Heart left ventricle (tissue), 16 donors: ENCODE measurements at regions not wholly inside any gene's neighbourhood (a gene's known extent, or its start where the extent isn't known, plus 50 kb on each side); places are given as distances from the start of the nearest gene placed in this dataset.

Source experiments
- ATAC-seq, 4 donors: fragments of 200-7000 bp; cut with Tn5 transposase; one replicate each; pipeline ENCODE4 v1.9.1; 2020 to 2022; ENCODE audit warnings: moderate library complexity in 4 of 4, mild to moderate bottlenecking in 3 of 4, moderate number of reproducible peaks in 1 of 4
- DNase-seq, 5 donors: peaks; one replicate each; pipeline ENCODE4 v3.0.0-alpha.2; 2020
- H3K27ac ChIP-seq, 12 donors: fragments of 200-600 bp; sonication (generic) in 4 of 12; one replicate each; pipeline versions ENCODE4 v1.5.0 to v1.8.0; 2016 to 2022; ENCODE audit warnings: mild to moderate bottlenecking in 2 of 12
- H3K27me3 ChIP-seq, 9 donors: fragments of 200-600 bp; sonication (generic) in 2 of 9; one replicate each; pipeline versions ENCODE4 v1.5.1 to v1.8.0; 2016 to 2022; ENCODE audit warnings: mild to moderate bottlenecking in 3 of 9
- H3K36me3 ChIP-seq, 9 donors: fragments of 200-600 bp; sonication (generic) in 2 of 9; one replicate each; pipeline versions ENCODE4 v1.5.0 to v1.8.0; 2018 to 2022; ENCODE audit warnings: mild to moderate bottlenecking in 2 of 9
- H3K4me1 ChIP-seq, 12 donors: fragments of 200-600 bp; sonication (generic) in 4 of 12; one replicate each; pipeline versions ENCODE4 v1.5.0 to v1.8.0; 2016 to 2022; ENCODE audit warnings: mild to moderate bottlenecking in 3 of 12
- H3K4me3 ChIP-seq, 12 donors: fragments of 200-600 bp; sonication (generic) in 4 of 12; one replicate each; pipeline versions ENCODE4 v1.5.0 to v1.8.0; 2017 to 2022; ENCODE audit warnings: mild to moderate bottlenecking in 9 of 12, moderate library complexity in 4 of 12
- H3K9me3 ChIP-seq, 12 donors: fragments of 200-600 bp; sonication (generic) in 4 of 12; one replicate each; pipeline versions ENCODE4 v1.5.0 to v1.8.0; 2016 to 2022; ENCODE audit warnings: mild to moderate bottlenecking in 1 of 12
- POLR2A ChIP-seq, 2 donors: fragments of 450-650 bp; IDR thresholded peaks; one replicate each; pipeline ENCODE4 v1.6.1; 2017; ENCODE audit warnings: antibody characterized with exemption in 2 of 2, mild to moderate bottlenecking in 2 of 2, moderate library complexity in 2 of 2
- WGBS, 4 donors: extraction: QIAGEN DNeasy Blood & Tissue Kit in 2 of 4; methylation state at CpG; one replicate each; pipeline versions ENCODE4 v1.1.5 to v1.1.7; 2013 to 2018; 5-methylcytosine and 5-hydroxymethylcytosine counted together
- intact Hi-C, 10 donors: fragments of 100-400 bp; cut with DNase I; formaldehyde crosslinking; loops; one replicate each; pipeline versions ENCODE4 v1.11.1 to v1.14.2; 2022
- TF ChIP-seq, protein P1 (sequence below), 12 donors: fragments of 200-600 bp; sonication (generic) in 4 of 12; IDR thresholded peaks; one replicate each; pipeline versions ENCODE4 v1.5.0 to v1.8.0; 2018 to 2022; ENCODE audit warnings: antibody characterized with exemption in 12 of 12, mild to moderate bottlenecking in 5 of 12
- donor health status: ischemic (EF 13 %, LVEDD 7.1; RV severe dilation, severe dysfunction).
- donor health status: healthy with polysubstance abuse.
- donor health status: DM: no; HTN: yes; CAD: no.
- donor health status: DM: no; HTN: no; CAD: no.
- donor health status: ischemic (EF 25% LVEDD 6.9; RV normal size, moderate dysfunction).
- donor health status: ischemic (EF 25% LVEDD 5.7; RV mildly dilated, moderate dysfunction).
- donor health status: healthy.
- donor health status: DM: yes; HTN: yes; CAD: no.
- donor health status: ischemic (EF 35%, LVEDD 5.7; RV mildly dilated, moderate dysfunction).
- donor health status: nonischemic (EF 11% LVEDD 7.7; RV severe dilation, severe dysfunction).
- donor health status: DM: yes; HTN: yes; CAD: no.
- donor health status: PGD.
- donor health status: ischemic (EF 29% LVEDD 5.4; RV normal size, mild dysfunction).
- donor health status: nonischemic (EF 23%, LVEDD 6.1; RV moderate dilation, normal function).

GRCh38 chr4:31051151-31051550, 331.0 kb downstream of the PCDH7 start:
- peaks cover 0 to 6% (median 0%) of the 10 kb centered on the region in 12 donors for H3K4me1 ChIP-seq
- TF ChIP-seq POLR2A (IDR thresholded peaks at IDR 0.05) = no peak
- TF ChIP-seq, protein P1, sequence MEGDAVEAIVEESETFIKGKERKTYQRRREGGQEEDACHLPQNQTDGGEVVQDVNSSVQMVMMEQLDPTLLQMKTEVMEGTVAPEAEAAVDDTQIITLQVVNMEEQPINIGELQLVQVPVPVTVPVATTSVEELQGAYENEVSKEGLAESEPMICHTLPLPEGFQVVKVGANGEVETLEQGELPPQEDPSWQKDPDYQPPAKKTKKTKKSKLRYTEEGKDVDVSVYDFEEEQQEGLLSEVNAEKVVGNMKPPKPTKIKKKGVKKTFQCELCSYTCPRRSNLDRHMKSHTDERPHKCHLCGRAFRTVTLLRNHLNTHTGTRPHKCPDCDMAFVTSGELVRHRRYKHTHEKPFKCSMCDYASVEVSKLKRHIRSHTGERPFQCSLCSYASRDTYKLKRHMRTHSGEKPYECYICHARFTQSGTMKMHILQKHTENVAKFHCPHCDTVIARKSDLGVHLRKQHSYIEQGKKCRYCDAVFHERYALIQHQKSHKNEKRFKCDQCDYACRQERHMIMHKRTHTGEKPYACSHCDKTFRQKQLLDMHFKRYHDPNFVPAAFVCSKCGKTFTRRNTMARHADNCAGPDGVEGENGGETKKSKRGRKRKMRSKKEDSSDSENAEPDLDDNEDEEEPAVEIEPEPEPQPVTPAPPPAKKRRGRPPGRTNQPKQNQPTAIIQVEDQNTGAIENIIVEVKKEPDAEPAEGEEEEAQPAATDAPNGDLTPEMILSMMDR (IDR thresholded peaks at IDR 0.05) = no peak
- DNase-seq = no peak
- no peak for ATAC-seq
- H3K4me3 ChIP-seq = no peak overlapping the region
- no peak overlapping the region for H3K27ac ChIP-seq
- H3K9me3 ChIP-seq = no peaks in the 10 kb centered on the region
- H3K36me3 ChIP-seq = no peaks in the 10 kb centered on the region
- intact Hi-C loops = loop anchor here in 1 of 10 donors (5.0 kb wide), 1 partner anchor 621 kb away; no protein-coding TSS in a partner anchor
- H3K27me3 ChIP-seq = no peaks in the 10 kb centered on the region

DNA sequence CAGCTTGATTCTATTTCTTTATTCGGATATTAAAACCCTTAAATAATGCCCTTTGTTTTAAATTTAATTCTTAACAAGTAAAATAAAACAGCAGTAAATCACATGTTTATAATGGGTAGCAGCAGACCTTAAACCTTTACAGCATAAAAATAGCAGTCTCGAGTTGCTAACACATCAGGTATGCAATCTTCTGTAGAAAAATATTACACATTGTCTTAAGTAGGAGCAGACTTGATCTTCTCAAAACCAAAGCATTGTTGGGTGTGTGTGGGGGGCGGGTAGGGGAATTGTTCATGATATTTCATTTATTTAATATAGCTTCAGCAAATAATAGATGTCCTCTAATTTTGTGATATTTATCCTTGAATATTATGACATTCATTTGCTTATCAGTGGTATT, 331.4 kb downstream of the PCDH7 start:
- Histone ChIP-seq H3K36me3 (no peaks in the 10 kb centered on the region), H3K27ac (no peak overlapping the region), H3K9me3 (no peaks in the 10 kb centered on the region), H3K4me3 (no peak overlapping the region), H3K4me1 (peaks cover 0 to 5% (median 0%) of the 10 kb centered on the region in 12 donors), H3K27me3 (no peaks in the 10 kb centered on the region)
- intact Hi-C loops = loop anchor here in 1 of 10 donors (5.0 kb wide), 1 partner anchor 621 kb away; no protein-coding TSS in a partner anchor
- DNase-seq (no peak), ATAC-seq (no peak)
- WGBS, 4 donors = 37 to 56% (median 49%) methylated on average over 3 of the region's 3 CpGs
- TF ChIP-seq, protein P1 (IDR thresholded peaks at IDR 0.05) = no peak
- no peak for TF ChIP-seq POLR2A (IDR thresholded peaks at IDR 0.05)

DNA sequence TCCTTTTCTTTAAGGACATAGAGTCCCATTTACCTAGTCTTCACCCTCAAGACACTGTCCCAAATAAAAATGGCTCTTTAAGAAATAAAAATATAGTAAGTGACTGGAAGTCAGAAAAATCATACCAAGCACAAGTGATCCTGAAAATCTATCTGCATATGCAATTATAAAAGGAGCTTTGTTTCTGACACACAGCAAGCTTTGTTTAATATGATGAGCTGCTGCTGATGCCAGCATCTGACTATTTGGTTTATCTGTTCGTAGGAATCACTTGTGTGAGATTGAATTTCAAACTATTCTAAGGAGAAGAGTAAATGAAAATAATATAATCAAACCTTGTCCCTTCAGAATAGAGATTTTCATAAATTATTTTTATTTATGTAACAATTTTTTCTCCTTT, 332.4 kb downstream of the PCDH7 start:
- H3K27ac ChIP-seq = no peak overlapping the region
- WGBS, 4 donors = 48 to 57% (median 49%) methylated on average over 1 of the region's 1 CpG
- intact Hi-C loops = loop anchor here in 1 of 10 donors (5.0 kb wide), 1 partner anchor 620 kb away; no protein-coding TSS in a partner anchor

DNA sequence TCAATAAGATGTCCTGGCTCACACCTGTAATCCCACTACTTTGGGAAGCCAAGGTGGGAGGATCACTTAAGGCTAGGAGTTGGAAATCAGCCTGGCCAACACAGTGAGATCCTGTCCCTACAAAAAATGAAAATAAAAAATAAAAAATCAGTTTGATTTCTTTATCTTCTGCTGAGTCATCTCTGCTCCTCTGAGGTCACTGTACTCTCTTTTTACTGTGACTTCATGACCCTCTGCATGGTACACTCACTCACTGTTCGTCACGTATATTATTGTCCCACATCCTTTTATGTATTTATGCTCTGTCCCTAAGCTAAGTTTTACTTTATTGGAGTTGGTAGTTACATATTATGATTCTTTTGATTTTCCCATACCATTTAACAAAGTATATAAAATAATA, 333.3 kb downstream of the PCDH7 start:
- H3K27me3 ChIP-seq = no peaks in the 10 kb centered on the region
- H3K4me1 ChIP-seq = peaks cover 0 to 5% (median 0%) of the 10 kb centered on the region in 12 donors
- TF ChIP-seq POLR2A (IDR thresholded peaks at IDR 0.05) = no peak
- TF ChIP-seq, protein P1 (IDR thresholded peaks at IDR 0.05) = no peak
- no peak for DNase-seq
- no peak overlapping the region for H3K4me3 ChIP-seq
- intact Hi-C loops = loop anchor here in 1 of 10 donors (5.0 kb wide), 1 partner anchor 619 kb away; no protein-coding TSS in a partner anchor
- H3K27ac ChIP-seq = no peak overlapping the region
- ATAC-seq = no peak
- no peaks in the 10 kb centered on the region for H3K36me3 ChIP-seq
- no peaks in the 10 kb centered on the region for H3K9me3 ChIP-seq
- WGBS, 4 donors = 86 to 88% (median 88%) methylated on average over 2 of the region's 2 CpGs

More for the DNA sequence above, 332.4 kb downstream of the PCDH7 start:
- DNase-seq (no peak), ATAC-seq (no peak)
- Histone ChIP-seq H3K36me3 (no peaks in the 10 kb centered on the region), H3K27me3 (no peaks in the 10 kb centered on the region), H3K4me1 (peaks cover 0 to 5% (median 0%) of the 10 kb centered on the region in 12 donors), H3K9me3 (no peaks in the 10 kb centered on the region), H3K4me3 (no peak overlapping the region)
- TF ChIP-seq POLR2A (IDR thresholded peaks at IDR 0.05) = no peak
- TF ChIP-seq, protein P1 (IDR thresholded peaks at IDR 0.05) = no peak
